Liver (tissue), 8 donors: ENCODE measurements at regions not wholly inside any gene's neighbourhood (a gene's known extent, or its start where the extent isn't known, plus 50 kb on each side); places are given as distances from the start of the nearest gene placed in this dataset.

Experiments used
- DNase-seq: peaks from one replicate; pipeline ENCODE4 v3.0.0-alpha.2; 2017; ENCODE audit warnings: low spot score
- H3K27ac ChIP-seq, 2 donors: one replicate each; pipeline ENCODE4 v1.7.0; 2013; ENCODE audit warnings: inconsistent platforms in 2 of 2, low read length in 2 of 2, control low read depth in 1 of 2, low read depth in 1 of 2, mild to moderate bottlenecking in 1 of 2
- H3K27me3 ChIP-seq, 4 donors: one replicate each; pipeline versions ENCODE4 v1.6.1 to v1.7.0; 2013; ENCODE audit warnings: low read length in 3 of 4, inconsistent platforms in 1 of 4, mild to moderate bottlenecking in 1 of 4, moderate library complexity in 1 of 4; ENCODE audit not compliant: control insufficient read depth in 4 of 4, insufficient read depth in 4 of 4
- H3K36me3 ChIP-seq, 4 donors: one replicate each; pipeline versions ENCODE4 v1.6.1 to v1.7.0; 2013; ENCODE audit warnings: low read length in 3 of 4, mild to moderate bottlenecking in 3 of 4, low read depth in 1 of 4, moderate library complexity in 1 of 4; ENCODE audit not compliant: control insufficient read depth in 4 of 4, insufficient read depth in 3 of 4
- H3K4me1 ChIP-seq, 4 donors: one replicate each; pipeline versions ENCODE4 v1.6.1 to v1.7.0; 2013; ENCODE audit warnings: low read length in 3 of 4, mild to moderate bottlenecking in 3 of 4, moderate library complexity in 1 of 4; ENCODE audit not compliant: control insufficient read depth in 4 of 4, insufficient read depth in 4 of 4
- H3K4me3 ChIP-seq, 3 donors: one replicate each; pipeline versions ENCODE4 v1.6.1 to v1.7.0; 2013; ENCODE audit warnings: low read length in 3 of 3, control low read depth in 1 of 3, low read depth in 1 of 3, mild to moderate bottlenecking in 1 of 3
- H3K9ac ChIP-seq, 2 donors: one replicate each; pipeline ENCODE4 v1.7.0; 2013; ENCODE audit warnings: low read length in 2 of 2, mild to moderate bottlenecking in 2 of 2, moderate library complexity in 2 of 2, control low read depth in 1 of 2, low read depth in 1 of 2
- H3K9me3 ChIP-seq, 4 donors: one replicate each; pipeline versions ENCODE4 v1.6.1 to v1.7.0; 2013; ENCODE audit warnings: low read length in 3 of 4; ENCODE audit not compliant: control insufficient read depth in 4 of 4
- ATF3 ChIP-seq: IDR thresholded peaks from 2 replicates; pipeline ENCODE4 v1.6.1; 2016; ENCODE audit warnings: antibody characterized with exemption
- EGR1 ChIP-seq, 2 donors: IDR thresholded peaks; 2 replicates each; pipeline ENCODE4 v1.6.1; 2016 to 2018; ENCODE audit warnings: antibody characterized with exemption in 2 of 2, low read depth in 2 of 2
- FOXA1 ChIP-seq: IDR thresholded peaks from 2 replicates; pipeline ENCODE4 v1.6.1; 2016; ENCODE audit warnings: antibody characterized with exemption
- FOXA2 ChIP-seq: IDR thresholded peaks from 2 replicates; pipeline ENCODE4 v1.6.1; 2016; ENCODE audit warnings: antibody characterized with exemption
- GABPA ChIP-seq, 2 donors: IDR thresholded peaks in 1 of 2; conservative IDR thresholded peaks in 1 of 2; 2 replicates each; pipeline ENCODE4 v1.6.1; 2016; ENCODE audit warnings: antibody characterized with exemption in 2 of 2, mild to moderate bottlenecking in 1 of 2, moderate library complexity in 1 of 2
- HNF4A ChIP-seq, 2 donors: conservative IDR thresholded peaks; 2 replicates each; pipeline ENCODE4 v1.6.1; 2016; ENCODE audit warnings: antibody characterized with exemption in 2 of 2, mild to moderate bottlenecking in 2 of 2
- HNF4G ChIP-seq: IDR thresholded peaks from 2 replicates; pipeline ENCODE4 v1.6.1; 2016; ENCODE audit warnings: antibody characterized with exemption
- JUND ChIP-seq, 2 donors: IDR thresholded peaks; 2 replicates each; pipeline ENCODE4 v1.6.1; 2016; ENCODE audit warnings: antibody characterized with exemption in 2 of 2
- MAX ChIP-seq: IDR thresholded peaks from 2 replicates; pipeline ENCODE4 v1.6.1; 2016; ENCODE audit warnings: antibody characterized with exemption
- NR2F2 ChIP-seq: IDR thresholded peaks from 2 replicates; pipeline ENCODE4 v1.6.1; 2016; ENCODE audit warnings: antibody characterized with exemption
- RAD21 ChIP-seq, 2 donors: IDR thresholded peaks; 2 replicates each; pipeline ENCODE4 v1.6.1; 2016; ENCODE audit warnings: antibody characterized with exemption in 2 of 2, mild to moderate bottlenecking in 2 of 2
- RXRA ChIP-seq, 2 donors: IDR thresholded peaks; 2 replicates each; pipeline ENCODE4 v1.6.1; 2017 to 2018; ENCODE audit warnings: antibody characterized with exemption in 2 of 2, mild to moderate bottlenecking in 1 of 2
- SP1 ChIP-seq: IDR thresholded peaks from 2 replicates; pipeline ENCODE4 v1.6.1; 2018; ENCODE audit warnings: antibody characterized with exemption, mild to moderate bottlenecking
- TAF1 ChIP-seq: conservative IDR thresholded peaks from 2 replicates; pipeline ENCODE4 v1.6.1; 2016; ENCODE audit warnings: antibody characterized with exemption, mild to moderate bottlenecking
- YY1 ChIP-seq: IDR thresholded peaks from 2 replicates; pipeline ENCODE4 v1.6.1; 2016; ENCODE audit warnings: antibody characterized with exemption, mild to moderate bottlenecking
- ZBTB33 ChIP-seq: IDR thresholded peaks from 2 replicates; pipeline ENCODE4 v1.6.1; 2016; ENCODE audit warnings: antibody characterized with exemption
- WGBS: extraction: QIAGEN DNeasy Blood & Tissue Kit; methylation state at CpG from one replicate; pipeline ENCODE4 v1.1.7; 2013; 5-methylcytosine and 5-hydroxymethylcytosine counted together
- TF ChIP-seq, protein P1 (sequence below): fragments of 150-350 bp; IDR thresholded peaks from 2 replicates; pipeline ENCODE4 v1.5.1; 2017; ENCODE audit warnings: improper control_type of control experiment, low read depth, low read length; ENCODE audit not compliant: missing input control
- TF ChIP-seq, protein P2 (sequence below): IDR thresholded peaks from 2 replicates; pipeline ENCODE4 v1.6.1; 2016; ENCODE audit warnings: antibody characterized with exemption, mild to moderate bottlenecking
- donor health status: healthy.
- donor health status: healthy.
- donor health status: healthy.
- donor health status: healthy.
- donor health status: healthy.

DNA sequence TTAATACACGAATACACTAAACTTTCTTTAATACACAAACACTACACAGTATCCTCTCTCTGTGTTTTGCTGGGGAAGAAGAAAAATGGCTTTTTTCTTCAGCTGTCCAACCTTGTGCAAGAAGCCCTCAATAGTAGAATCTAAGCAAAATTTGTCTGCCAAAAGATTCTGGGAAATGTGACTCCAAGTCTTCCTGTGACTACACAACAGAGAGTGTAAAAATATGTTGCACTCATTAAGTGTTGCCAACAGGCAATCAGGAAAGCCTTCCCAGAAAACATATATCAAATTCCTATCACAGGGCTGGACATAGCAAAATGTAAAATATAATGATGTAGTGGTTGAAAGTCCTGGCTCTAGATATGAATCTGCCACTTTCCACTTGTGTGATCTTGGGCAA lies 825.1 kb upstream of the ZWINT start (continued):
- TF ChIP-seq MAX (no peak), HNF4G (no peak)
- TF ChIP-seq, protein P1, sequence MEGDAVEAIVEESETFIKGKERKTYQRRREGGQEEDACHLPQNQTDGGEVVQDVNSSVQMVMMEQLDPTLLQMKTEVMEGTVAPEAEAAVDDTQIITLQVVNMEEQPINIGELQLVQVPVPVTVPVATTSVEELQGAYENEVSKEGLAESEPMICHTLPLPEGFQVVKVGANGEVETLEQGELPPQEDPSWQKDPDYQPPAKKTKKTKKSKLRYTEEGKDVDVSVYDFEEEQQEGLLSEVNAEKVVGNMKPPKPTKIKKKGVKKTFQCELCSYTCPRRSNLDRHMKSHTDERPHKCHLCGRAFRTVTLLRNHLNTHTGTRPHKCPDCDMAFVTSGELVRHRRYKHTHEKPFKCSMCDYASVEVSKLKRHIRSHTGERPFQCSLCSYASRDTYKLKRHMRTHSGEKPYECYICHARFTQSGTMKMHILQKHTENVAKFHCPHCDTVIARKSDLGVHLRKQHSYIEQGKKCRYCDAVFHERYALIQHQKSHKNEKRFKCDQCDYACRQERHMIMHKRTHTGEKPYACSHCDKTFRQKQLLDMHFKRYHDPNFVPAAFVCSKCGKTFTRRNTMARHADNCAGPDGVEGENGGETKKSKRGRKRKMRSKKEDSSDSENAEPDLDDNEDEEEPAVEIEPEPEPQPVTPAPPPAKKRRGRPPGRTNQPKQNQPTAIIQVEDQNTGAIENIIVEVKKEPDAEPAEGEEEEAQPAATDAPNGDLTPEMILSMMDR = no peak

DNA sequence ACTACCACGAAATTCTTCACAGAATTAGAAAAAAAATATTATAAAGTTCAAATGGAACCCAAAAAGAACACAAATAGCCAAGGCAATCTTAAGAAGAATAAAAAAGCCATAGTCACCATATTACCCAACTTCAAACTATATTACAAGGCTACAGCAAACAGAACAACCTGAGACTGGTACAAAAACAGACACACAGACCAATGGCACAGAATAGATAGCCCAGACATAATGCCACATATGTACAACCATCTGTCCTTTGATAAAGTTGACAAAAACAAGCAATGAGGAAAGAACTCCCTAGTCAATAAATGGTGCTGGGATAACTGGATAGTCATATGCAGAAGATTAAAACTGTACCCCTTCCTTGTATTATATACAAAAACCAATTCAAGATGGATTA lies 808.5 kb upstream of the ZWINT start:
- TF ChIP-seq, protein P1 = no peak
- TF ChIP-seq RXRA (IDR thresholded peaks at IDR 0.05) = no peak
- no peak for TF ChIP-seq HNF4G
- no peak for TF ChIP-seq MAX
- TF ChIP-seq EGR1 (IDR thresholded peaks at IDR 0.05; ENCODE audit: low read depth in 2 of 2) = no peak
- TF ChIP-seq ZBTB33 = no peak
- TF ChIP-seq, protein P2, sequence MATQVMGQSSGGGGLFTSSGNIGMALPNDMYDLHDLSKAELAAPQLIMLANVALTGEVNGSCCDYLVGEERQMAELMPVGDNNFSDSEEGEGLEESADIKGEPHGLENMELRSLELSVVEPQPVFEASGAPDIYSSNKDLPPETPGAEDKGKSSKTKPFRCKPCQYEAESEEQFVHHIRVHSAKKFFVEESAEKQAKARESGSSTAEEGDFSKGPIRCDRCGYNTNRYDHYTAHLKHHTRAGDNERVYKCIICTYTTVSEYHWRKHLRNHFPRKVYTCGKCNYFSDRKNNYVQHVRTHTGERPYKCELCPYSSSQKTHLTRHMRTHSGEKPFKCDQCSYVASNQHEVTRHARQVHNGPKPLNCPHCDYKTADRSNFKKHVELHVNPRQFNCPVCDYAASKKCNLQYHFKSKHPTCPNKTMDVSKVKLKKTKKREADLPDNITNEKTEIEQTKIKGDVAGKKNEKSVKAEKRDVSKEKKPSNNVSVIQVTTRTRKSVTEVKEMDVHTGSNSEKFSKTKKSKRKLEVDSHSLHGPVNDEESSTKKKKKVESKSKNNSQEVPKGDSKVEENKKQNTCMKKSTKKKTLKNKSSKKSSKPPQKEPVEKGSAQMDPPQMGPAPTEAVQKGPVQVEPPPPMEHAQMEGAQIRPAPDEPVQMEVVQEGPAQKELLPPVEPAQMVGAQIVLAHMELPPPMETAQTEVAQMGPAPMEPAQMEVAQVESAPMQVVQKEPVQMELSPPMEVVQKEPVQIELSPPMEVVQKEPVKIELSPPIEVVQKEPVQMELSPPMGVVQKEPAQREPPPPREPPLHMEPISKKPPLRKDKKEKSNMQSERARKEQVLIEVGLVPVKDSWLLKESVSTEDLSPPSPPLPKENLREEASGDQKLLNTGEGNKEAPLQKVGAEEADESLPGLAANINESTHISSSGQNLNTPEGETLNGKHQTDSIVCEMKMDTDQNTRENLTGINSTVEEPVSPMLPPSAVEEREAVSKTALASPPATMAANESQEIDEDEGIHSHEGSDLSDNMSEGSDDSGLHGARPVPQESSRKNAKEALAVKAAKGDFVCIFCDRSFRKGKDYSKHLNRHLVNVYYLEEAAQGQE = no peak
- TF ChIP-seq YY1 = no peak
- no peak for TF ChIP-seq GABPA (IDR thresholded peaks at IDR 0.05 in 1 of 2, conservative IDR thresholded peaks at IDR 0.05 in 1 of 2)
- no peak for TF ChIP-seq TAF1
- TF ChIP-seq JUND (IDR thresholded peaks at IDR 0.05) = no peak
- no peak for TF ChIP-seq SP1
- no peak for TF ChIP-seq FOXA1
- TF ChIP-seq NR2F2 = no peak
- TF ChIP-seq FOXA2 = no peak
- no peak for TF ChIP-seq RAD21 (IDR thresholded peaks at IDR 0.05)
- TF ChIP-seq HNF4A (conservative IDR thresholded peaks at IDR 0.05) = no peak
- no peak for TF ChIP-seq ATF3
- Histone ChIP-seq H3K27me3 (no peaks in the 10 kb centered on the region), H3K4me3 (no peak overlapping the region), H3K4me1 (no peaks in the 10 kb centered on the region), H3K27ac (no peak overlapping the region), H3K9ac (no peak overlapping the region), H3K36me3 (no peaks in the 10 kb centered on the region), H3K9me3 (no peaks in the 10 kb centered on the region)
- WGBS = 1% methylated on average over 1 of the region's 1 CpG
- DNase-seq = no peak
